GM12874 (cell line): ENCODE measurements at regions not wholly inside any gene's neighbourhood (a gene's known extent, or its start where the extent isn't known, plus 50 kb on each side); places are given as distances from the start of the nearest gene placed in this dataset.

Source experiments
- CTCF ChIP-seq: IDR thresholded peaks from 2 replicates; pipeline ENCODE4 v1.5.1; 2011; ENCODE audit warnings: low read depth, mild to moderate bottlenecking, control low read depth, low read length, moderate library complexity; ENCODE audit not compliant: insufficient read depth

- no peak for TF ChIP-seq CTCF
Observed at GRCh38 chr10:2825841-2826240, 241.5 kb upstream of the PFKP start.

- TF ChIP-seq CTCF: no peak
Observed at GRCh38 chr10:2817940-2818636, 249.3 kb upstream of the PFKP start.

GRCh38 chr10:2813693-2814092 is 253.7 kb upstream of the PFKP start:
- TF ChIP-seq CTCF: no peak

- no peak for TF ChIP-seq CTCF
Observed at GRCh38 chr10:2813286-2813685, 254.1 kb upstream of the PFKP start.

- TF ChIP-seq CTCF: no peak
Observed at GRCh38 chr10:2812631-2813030, 254.7 kb upstream of the PFKP start.

- TF ChIP-seq CTCF: no peak
Observed at GRCh38 chr10:2800178-2800577, 267.2 kb upstream of the PFKP start.

- no peak for TF ChIP-seq CTCF
Observed at GRCh38 chr10:2798336-2799022, 268.9 kb upstream of the PFKP start.
